ENCODE measurements at regions not wholly inside any gene's neighbourhood (a gene's known extent, or its start where the extent isn't known, plus 50 kb on each side); places are given as distances from the start of the nearest gene placed in this dataset.

DNA sequence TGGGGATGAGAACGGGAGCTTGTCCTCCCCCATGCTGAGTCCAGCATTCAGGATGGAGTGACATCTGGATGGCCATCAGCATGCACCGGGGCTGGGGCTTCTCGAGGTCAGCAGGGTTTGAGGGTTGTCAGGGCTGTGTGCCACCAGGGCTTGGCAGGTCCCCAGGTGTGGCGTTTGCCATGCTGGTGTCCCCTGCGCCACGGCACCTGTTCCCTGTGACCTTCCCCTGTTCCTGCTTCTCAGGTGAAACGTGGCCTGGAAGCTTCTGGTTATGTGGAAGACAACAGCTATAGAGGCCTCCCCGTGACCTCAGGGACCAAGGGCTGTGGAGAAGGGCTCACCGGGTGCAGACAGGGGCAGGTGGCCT lies 152.4 kb downstream of the KIF26A start:
- TF ChIP-seq, protein P1, sequence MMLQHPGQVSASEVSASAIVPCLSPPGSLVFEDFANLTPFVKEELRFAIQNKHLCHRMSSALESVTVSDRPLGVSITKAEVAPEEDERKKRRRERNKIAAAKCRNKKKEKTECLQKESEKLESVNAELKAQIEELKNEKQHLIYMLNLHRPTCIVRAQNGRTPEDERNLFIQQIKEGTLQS (IDR thresholded peaks at IDR 0.05), result no peak
- TF ChIP-seq, protein P2, sequence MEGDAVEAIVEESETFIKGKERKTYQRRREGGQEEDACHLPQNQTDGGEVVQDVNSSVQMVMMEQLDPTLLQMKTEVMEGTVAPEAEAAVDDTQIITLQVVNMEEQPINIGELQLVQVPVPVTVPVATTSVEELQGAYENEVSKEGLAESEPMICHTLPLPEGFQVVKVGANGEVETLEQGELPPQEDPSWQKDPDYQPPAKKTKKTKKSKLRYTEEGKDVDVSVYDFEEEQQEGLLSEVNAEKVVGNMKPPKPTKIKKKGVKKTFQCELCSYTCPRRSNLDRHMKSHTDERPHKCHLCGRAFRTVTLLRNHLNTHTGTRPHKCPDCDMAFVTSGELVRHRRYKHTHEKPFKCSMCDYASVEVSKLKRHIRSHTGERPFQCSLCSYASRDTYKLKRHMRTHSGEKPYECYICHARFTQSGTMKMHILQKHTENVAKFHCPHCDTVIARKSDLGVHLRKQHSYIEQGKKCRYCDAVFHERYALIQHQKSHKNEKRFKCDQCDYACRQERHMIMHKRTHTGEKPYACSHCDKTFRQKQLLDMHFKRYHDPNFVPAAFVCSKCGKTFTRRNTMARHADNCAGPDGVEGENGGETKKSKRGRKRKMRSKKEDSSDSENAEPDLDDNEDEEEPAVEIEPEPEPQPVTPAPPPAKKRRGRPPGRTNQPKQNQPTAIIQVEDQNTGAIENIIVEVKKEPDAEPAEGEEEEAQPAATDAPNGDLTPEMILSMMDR (IDR thresholded peaks at IDR 0.05 in 2 of 3, conservative IDR thresholded peaks at IDR 0.05 in 1 of 3; ENCODE audit: borderline replicate concordance in 1 of 3, insufficient read depth in 1 of 3, low read depth in 2 of 3, low read length in 2 of 3), result no peak
- TF ChIP-seq SIN3A (IDR thresholded peaks at IDR 0.05; ENCODE audit: low read depth) (no peak), POLR2A (IDR thresholded peaks at IDR 0.05; ENCODE audit: borderline replicate concordance, extremely low read depth, insufficient read depth, insufficient read length) (no peak), POLR2AphosphoS5 (IDR thresholded peaks at IDR 0.05; ENCODE audit: low read depth, low read length) (no peak)
- TF ChIP-seq, protein P3, sequence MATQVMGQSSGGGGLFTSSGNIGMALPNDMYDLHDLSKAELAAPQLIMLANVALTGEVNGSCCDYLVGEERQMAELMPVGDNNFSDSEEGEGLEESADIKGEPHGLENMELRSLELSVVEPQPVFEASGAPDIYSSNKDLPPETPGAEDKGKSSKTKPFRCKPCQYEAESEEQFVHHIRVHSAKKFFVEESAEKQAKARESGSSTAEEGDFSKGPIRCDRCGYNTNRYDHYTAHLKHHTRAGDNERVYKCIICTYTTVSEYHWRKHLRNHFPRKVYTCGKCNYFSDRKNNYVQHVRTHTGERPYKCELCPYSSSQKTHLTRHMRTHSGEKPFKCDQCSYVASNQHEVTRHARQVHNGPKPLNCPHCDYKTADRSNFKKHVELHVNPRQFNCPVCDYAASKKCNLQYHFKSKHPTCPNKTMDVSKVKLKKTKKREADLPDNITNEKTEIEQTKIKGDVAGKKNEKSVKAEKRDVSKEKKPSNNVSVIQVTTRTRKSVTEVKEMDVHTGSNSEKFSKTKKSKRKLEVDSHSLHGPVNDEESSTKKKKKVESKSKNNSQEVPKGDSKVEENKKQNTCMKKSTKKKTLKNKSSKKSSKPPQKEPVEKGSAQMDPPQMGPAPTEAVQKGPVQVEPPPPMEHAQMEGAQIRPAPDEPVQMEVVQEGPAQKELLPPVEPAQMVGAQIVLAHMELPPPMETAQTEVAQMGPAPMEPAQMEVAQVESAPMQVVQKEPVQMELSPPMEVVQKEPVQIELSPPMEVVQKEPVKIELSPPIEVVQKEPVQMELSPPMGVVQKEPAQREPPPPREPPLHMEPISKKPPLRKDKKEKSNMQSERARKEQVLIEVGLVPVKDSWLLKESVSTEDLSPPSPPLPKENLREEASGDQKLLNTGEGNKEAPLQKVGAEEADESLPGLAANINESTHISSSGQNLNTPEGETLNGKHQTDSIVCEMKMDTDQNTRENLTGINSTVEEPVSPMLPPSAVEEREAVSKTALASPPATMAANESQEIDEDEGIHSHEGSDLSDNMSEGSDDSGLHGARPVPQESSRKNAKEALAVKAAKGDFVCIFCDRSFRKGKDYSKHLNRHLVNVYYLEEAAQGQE (IDR thresholded peaks at IDR 0.05; ENCODE audit: low read depth), result no peak
